Astrocyte of the hippocampus (primary cell): ENCODE measurements at regions not wholly inside any gene's neighbourhood (a gene's known extent, or its start where the extent isn't known, plus 50 kb on each side); places are given as distances from the start of the nearest gene placed in this dataset.
A peak's percentile ranks its signal among the peaks of the same experiment; 100 is the strongest.

Source experiments
- DNase-seq: peaks from one replicate; pipeline ENCODE4 v3.0.0; 2011; ENCODE audit warnings: low read depth, low spot score

GRCh38 chr13:33707449-33707848 lies 110.5 kb upstream of the RFC3 start:
- DNase-seq: no peak

- no peak for DNase-seq
Measured at GRCh38 chr13:33710924-33711323, 107.0 kb upstream of the RFC3 start.

- no peak for DNase-seq
Measured at GRCh38 chr13:33711436-33711835, 106.5 kb upstream of the RFC3 start.

GRCh38 chr13:33717775-33718174 lies 100.2 kb upstream of the RFC3 start:
- DNase-seq: no peak

- DNase-seq: peak; percentile 23
Measured at GRCh38 chr13:33721724-33722123, 96.2 kb upstream of the RFC3 start.

- DNase-seq: no peak
Measured at GRCh38 chr13:33722216-33722915, 95.6 kb upstream of the RFC3 start.

- no peak for DNase-seq
Measured at GRCh38 chr13:33723365-33723764, 94.6 kb upstream of the RFC3 start.

GRCh38 chr13:33723772-33724435 lies 94.0 kb upstream of the RFC3 start:
- peak; percentile 90 for DNase-seq

GRCh38 chr13:33725340-33725739 lies 92.6 kb upstream of the RFC3 start:
- DNase-seq: no peak

GRCh38 chr13:33727297-33728083 lies 90.5 kb upstream of the RFC3 start:
- no peak for DNase-seq

- DNase-seq: no peak
Measured at GRCh38 chr13:33728271-33729037, 89.5 kb upstream of the RFC3 start.

GRCh38 chr13:33730147-33730546 lies 87.8 kb upstream of the RFC3 start:
- no peak for DNase-seq

GRCh38 chr13:33730619-33731018 lies 87.3 kb upstream of the RFC3 start:
- no peak for DNase-seq

- DNase-seq: no peak
Measured at GRCh38 chr13:33735276-33735675, 82.7 kb upstream of the RFC3 start.

GRCh38 chr13:33739254-33739653 lies 78.7 kb upstream of the RFC3 start:
- DNase-seq: no peak

GRCh38 chr13:33740134-33740538 lies 77.8 kb upstream of the RFC3 start:
- DNase-seq: peak; percentile 53

- no peak for DNase-seq
Measured at GRCh38 chr13:33742321-33742720, 75.6 kb upstream of the RFC3 start.

GRCh38 chr13:33743438-33744368 lies 74.2 kb upstream of the RFC3 start:
- DNase-seq: no peak

- DNase-seq: peak; percentile 21
Measured at GRCh38 chr13:33744589-33745369, 73.2 kb upstream of the RFC3 start.
